ENCODE measurements at regions not wholly inside any gene's neighbourhood (a gene's known extent, or its start where the extent isn't known, plus 50 kb on each side); places are given as distances from the start of the nearest gene placed in this dataset.

DNA sequence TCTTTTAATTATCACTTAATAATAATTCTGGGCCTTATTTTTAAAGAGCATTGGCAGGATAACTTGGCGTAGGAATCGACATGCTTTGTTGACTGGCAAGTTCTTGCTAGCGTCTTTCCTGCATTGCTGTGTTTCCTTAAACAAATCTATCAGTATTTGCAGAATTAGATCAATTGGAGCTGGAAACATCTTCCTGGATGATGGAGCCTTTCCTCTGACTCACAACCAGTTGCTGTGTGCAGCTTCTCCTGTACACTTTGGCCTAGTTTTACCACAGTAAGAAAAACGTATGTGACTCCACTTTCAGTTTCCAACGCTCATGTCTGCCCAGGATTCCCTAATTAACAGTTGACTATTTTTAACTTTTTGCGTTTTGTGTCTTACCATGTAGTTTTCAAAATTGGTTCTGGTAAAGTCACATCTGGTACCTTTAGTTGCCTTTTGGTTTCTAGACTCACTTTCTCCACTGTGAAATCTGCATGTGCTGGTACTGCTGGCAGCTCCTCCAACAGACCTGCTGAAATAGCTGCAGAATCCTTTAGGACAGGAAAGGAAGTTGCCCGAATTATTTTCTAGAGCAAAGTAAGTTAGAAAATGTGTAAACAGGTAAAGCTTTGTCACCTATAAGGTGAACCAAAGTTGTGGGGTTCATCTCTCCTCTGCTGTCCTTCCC lies 553.2 kb upstream of the FAT1 start:
- Histone ChIP-seq H3K4me3 (no peak overlapping the region), H3K79me2 (ENCODE audit: low read depth) (no peaks in the 10 kb centered on the region), H3K4me2 (no peak overlapping the region), H3K27me3 (no peaks in the 10 kb centered on the region), H3K27ac (no peak overlapping the region), H3F3A (ENCODE audit: low read depth) (no peaks in the 10 kb centered on the region), H3K4me1 (peaks cover 6% of the 10 kb centered on the region), H3K9ac (no peak overlapping the region), H3K36me3 (no peaks in the 10 kb centered on the region), H4K20me1 (ENCODE audit: low read depth) (no peaks in the 10 kb centered on the region), H2AFZ (replicated peaks) (no peak overlapping the region), H3K9me3 (ENCODE audit: low read depth) (no peaks in the 10 kb centered on the region)
- TF ChIP-seq, protein P1, sequence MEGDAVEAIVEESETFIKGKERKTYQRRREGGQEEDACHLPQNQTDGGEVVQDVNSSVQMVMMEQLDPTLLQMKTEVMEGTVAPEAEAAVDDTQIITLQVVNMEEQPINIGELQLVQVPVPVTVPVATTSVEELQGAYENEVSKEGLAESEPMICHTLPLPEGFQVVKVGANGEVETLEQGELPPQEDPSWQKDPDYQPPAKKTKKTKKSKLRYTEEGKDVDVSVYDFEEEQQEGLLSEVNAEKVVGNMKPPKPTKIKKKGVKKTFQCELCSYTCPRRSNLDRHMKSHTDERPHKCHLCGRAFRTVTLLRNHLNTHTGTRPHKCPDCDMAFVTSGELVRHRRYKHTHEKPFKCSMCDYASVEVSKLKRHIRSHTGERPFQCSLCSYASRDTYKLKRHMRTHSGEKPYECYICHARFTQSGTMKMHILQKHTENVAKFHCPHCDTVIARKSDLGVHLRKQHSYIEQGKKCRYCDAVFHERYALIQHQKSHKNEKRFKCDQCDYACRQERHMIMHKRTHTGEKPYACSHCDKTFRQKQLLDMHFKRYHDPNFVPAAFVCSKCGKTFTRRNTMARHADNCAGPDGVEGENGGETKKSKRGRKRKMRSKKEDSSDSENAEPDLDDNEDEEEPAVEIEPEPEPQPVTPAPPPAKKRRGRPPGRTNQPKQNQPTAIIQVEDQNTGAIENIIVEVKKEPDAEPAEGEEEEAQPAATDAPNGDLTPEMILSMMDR (IDR thresholded peaks at IDR 0.05), result no peak
- TF ChIP-seq EZH2phosphoT487 (IDR thresholded peaks at IDR 0.05), result no peak
- no peak for TF ChIP-seq EZH2 (IDR thresholded peaks at IDR 0.05)
- H3K27ac Mint-ChIP-seq, result no peak overlapping the region
- no peak for DNase-seq (ENCODE audit: low spot score)
- no peaks in the 10 kb centered on the region for H3K4me1 Mint-ChIP-seq
- no peak overlapping the region for H3K4me3 Mint-ChIP-seq
- no peaks in the 10 kb centered on the region for H3K9me3 Mint-ChIP-seq
- H3K36me3 Mint-ChIP-seq, result no peaks in the 10 kb centered on the region
- H3K27me3 Mint-ChIP-seq (ENCODE audit: insufficient read depth, low read depth), result peaks cover 2% of the 10 kb centered on the region

GRCh38 chr4:187283201-187283955 lies 559.7 kb upstream of the FAT1 start:
- TF ChIP-seq, protein P1 (IDR thresholded peaks at IDR 0.05), result no peak
- TF ChIP-seq EZH2phosphoT487 (IDR thresholded peaks at IDR 0.05), result no peak
- TF ChIP-seq EZH2 (IDR thresholded peaks at IDR 0.05), result no peak
- Mint-ChIP-seq H3K27me3 (ENCODE audit: insufficient read depth, low read depth) (peaks cover 2% of the 10 kb centered on the region), H3K9me3 (no peaks in the 10 kb centered on the region), H3K27ac (no peak overlapping the region), H3K4me3 (no peak overlapping the region), H3K36me3 (no peaks in the 10 kb centered on the region), H3K4me1 (peaks cover 2% of the 10 kb centered on the region)
- Histone ChIP-seq H3K9me3 (ENCODE audit: low read depth) (no peaks in the 10 kb centered on the region), H3K4me3 (no peak overlapping the region), H2AFZ (replicated peaks) (no peak overlapping the region), H3K27me3 (no peaks in the 10 kb centered on the region), H3K4me2 (no peak overlapping the region), H3K36me3 (no peaks in the 10 kb centered on the region), H3K4me1 (no peaks in the 10 kb centered on the region), H3K27ac (no peak overlapping the region), H4K20me1 (ENCODE audit: low read depth) (no peaks in the 10 kb centered on the region), H3F3A (ENCODE audit: low read depth) (no peaks in the 10 kb centered on the region), H3K79me2 (ENCODE audit: low read depth) (no peaks in the 10 kb centered on the region), H3K9ac (no peak overlapping the region)
- no peak for DNase-seq (ENCODE audit: low spot score)

DNA sequence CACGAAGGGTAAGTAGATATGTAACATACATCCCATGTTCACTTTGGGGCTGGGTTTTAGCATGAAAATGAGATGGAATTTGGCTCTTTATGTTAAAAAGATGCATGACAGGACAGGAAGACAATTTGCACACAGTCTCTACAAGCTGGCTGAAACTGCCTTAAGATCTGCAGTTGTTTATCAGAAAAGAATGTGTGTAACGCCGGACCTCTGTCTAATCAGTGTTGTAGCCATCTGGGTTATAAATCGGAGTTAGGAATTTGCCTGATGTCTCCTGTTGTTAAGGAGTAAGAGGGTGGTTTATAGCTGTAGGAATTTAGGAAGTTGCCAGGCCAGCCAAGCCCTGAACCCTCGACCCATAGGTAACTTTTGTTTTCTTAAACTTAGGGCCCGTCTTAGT lies 562.9 kb upstream of the FAT1 start:
- no peaks in the 10 kb centered on the region for H4K20me1 ChIP-seq (ENCODE audit: low read depth)
- Mint-ChIP-seq H3K4me1 (peaks cover 2% of the 10 kb centered on the region), H3K4me3 (no peak overlapping the region), H3K27me3 (ENCODE audit: insufficient read depth, low read depth) (no peaks in the 10 kb centered on the region), H3K36me3 (peaks cover 2% of the 10 kb centered on the region), H3K9me3 (peaks cover 4% of the 10 kb centered on the region), H3K27ac (no peak overlapping the region)
- H3K4me1 ChIP-seq, result no peaks in the 10 kb centered on the region
- no peaks in the 10 kb centered on the region for H3K79me2 ChIP-seq (ENCODE audit: low read depth)
- H3K4me3 ChIP-seq, result no peak overlapping the region
- H3K9me3 ChIP-seq (ENCODE audit: low read depth), result no peaks in the 10 kb centered on the region
- H3K27me3 ChIP-seq, result no peaks in the 10 kb centered on the region
- H3K4me2 ChIP-seq, result no peak overlapping the region
- no peak overlapping the region for H3K27ac ChIP-seq
- no peak for TF ChIP-seq EZH2phosphoT487 (IDR thresholded peaks at IDR 0.05)
- TF ChIP-seq, protein P1 (IDR thresholded peaks at IDR 0.05), result no peak
- TF ChIP-seq EZH2 (IDR thresholded peaks at IDR 0.05), result no peak
- DNase-seq (ENCODE audit: low spot score), result no peak
- H2AFZ ChIP-seq (replicated peaks), result no peak overlapping the region
- no peaks in the 10 kb centered on the region for H3F3A ChIP-seq (ENCODE audit: low read depth)
- no peak overlapping the region for H3K9ac ChIP-seq
- H3K36me3 ChIP-seq, result no peaks in the 10 kb centered on the region

All from neural progenitor cell (in vitro differentiated cells).